Inferior parietal cortex (tissue), 1 donor: ENCODE measurements at regions not wholly inside any gene's neighbourhood (a gene's known extent, or its start where the extent isn't known, plus 50 kb on each side); places are given as distances from the start of the nearest gene placed in this dataset.
A peak's percentile ranks its signal among the peaks of the same experiment; 100 is the strongest.
"Not testable (repeated sequence)": the region's sequence is repeated elsewhere in the genome, so short reads cannot be mapped to it uniquely, and the experiment has no call there.

ENCODE experiments used
- DNase-seq: peaks from one replicate; pipeline ENCODE4 v3.0.0-alpha.2; 2016; ENCODE audit errors: extremely low spot score

DNA sequence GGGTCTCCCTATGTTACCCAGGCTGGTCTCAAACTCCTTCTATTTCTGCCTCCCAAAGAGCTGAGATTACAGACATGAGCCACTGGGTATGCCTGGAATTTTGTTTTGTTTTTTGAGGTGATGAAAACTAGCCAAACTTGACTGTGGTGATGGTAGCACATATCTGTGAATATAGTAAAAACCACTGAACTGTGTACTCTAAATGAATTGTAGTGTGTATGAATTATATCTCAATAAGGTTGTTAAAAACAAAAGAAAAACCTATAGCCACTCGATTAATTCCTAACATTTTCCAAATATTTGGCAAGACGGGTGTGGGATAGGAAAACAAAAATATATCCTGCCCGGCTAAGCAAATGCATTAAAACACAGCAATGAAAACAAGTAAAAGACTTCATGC, 1302.3 kb upstream of the CHAC2 start:
- DNase-seq = no peak

DNA sequence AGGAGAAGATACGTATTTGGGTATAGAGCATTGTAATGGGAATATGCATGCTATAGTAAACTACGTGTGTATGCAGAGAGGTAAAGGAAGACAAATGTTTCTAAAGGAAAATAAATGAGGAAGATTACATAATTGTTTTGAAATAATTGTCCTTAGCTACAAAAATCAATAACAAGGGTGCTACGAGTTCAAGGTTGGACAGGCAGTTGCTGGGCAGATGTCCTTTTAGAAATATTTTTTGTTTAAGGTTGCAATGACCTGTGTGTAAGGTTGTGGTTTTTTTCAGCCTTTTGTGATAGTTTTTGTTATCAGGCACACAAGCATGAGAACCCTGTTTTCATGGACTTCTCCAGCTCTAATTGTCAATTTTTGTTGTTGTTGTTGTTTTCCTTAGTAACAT, 1304.1 kb upstream of the CHAC2 start:
- DNase-seq = no peak

DNA sequence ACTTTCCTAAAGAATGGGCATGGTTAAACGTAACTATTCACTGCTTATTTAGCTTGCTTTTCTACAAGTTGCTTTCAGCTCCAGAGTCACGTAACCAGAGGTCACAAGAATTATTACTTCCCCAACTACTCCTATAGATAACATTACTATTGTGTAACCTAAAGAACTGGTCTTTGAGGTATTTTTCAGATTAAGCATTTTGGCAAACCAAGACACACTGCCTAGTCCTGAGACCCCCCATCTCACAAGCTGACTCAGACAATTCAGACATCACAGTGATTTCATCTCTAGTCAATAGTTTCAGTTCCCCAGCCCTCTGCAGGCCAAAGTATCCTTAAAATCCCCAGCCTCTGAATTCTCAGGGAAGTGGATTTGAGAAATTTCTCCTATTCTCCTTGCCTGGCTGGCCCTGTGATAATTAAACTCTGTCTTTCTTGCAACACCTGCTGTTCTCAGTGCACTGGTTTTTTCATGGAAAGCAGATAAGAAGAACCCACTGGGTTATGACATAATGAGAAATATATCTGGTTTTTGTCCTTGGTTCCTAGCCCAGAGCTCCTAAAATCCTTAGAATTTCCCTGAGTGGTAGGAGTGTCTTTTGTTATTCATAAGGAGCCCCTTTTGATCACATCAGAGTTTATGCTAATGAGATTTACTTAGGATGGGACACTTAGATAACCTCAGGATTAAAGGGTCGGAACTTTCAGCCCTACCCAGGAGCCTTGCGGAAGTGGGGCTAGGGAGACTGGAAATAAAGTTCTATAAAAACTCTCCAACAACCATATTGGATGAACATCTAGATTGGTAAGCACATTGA, 1310.8 kb upstream of the CHAC2 start:
- no peak for DNase-seq

DNA sequence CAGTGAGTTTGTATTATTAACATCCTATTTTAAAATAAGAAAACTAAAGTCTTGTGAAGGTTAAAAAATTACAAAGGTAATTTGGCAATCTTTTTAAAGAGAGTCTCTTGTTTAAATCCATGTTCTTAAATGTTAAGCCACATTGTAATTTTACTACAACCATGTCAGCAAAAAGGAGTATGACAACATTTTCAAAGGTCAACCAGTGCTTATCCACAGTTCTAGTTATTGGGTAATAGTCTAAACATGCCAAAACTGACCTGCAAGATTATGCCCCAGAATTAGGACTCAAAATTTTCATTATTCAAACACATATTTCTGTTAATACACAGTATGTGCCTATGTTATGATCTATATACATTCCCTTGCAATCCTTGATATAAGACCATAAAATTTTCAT, 1312.6 kb upstream of the CHAC2 start:
- no peak for DNase-seq

DNA sequence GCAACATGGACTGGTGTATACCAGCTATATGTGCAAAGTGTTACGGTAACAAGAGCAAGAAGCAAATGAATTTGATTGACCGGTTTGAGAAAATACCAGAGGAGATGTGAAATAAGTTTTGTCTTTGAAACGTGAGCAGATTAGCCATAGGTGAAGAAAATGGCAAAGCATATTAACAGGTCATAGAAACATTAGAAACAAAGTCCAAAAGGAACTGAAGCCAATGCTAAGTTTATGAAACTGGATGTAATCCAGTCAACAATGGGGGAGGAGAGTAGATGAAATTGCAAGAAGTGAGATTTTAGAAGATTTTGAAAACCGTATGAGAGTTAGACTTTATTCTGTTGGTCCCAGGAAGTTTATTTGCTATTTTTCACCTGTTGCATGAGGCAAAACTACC, 1315.4 kb upstream of the CHAC2 start:
- DNase-seq = no peak

DNA sequence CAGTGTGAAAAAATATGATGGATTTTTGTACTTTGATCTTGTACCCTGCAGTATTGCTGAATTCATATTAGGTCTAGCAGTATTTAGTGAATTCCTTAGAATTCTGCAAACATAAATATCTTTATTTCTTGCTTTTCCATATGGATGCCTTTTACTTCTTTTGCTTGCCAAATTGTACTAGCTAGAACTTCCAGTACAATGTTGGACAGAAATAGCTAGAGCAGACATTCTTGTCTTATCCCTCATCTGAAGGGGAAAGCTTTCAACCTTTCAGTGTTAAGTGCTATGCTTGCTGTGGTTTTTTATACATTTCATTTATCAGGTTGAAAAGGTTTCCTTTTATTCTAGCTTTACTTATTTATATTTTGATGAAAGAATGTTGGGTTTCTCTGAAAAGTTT, 1321.9 kb upstream of the CHAC2 start:
- peak; percentile 6 for DNase-seq

DNA sequence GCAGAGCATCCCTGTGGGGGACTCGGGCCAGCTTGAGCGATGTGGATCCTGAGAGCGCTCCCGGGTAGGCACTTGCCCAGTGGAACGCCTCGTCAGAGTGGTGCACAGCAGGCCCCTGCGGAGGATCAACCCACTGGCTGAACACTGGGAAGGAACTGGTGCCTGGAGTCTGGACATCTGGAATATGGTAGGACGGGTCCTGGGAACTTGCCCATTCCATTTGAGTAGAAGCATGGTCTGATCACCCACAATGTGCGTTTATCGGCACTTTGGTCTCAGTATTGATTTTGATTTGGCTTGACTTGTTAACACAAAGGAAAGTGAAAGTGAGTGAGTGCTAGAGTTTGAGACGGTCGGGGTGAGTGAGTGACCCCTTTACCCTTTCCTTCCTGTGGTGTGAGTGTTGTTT, 1336.2 kb upstream of the CHAC2 start:
- no peak for DNase-seq

GRCh38 chr2:52429740-52430139, 1337.9 kb upstream of the CHAC2 start:
- no peak for DNase-seq

DNA sequence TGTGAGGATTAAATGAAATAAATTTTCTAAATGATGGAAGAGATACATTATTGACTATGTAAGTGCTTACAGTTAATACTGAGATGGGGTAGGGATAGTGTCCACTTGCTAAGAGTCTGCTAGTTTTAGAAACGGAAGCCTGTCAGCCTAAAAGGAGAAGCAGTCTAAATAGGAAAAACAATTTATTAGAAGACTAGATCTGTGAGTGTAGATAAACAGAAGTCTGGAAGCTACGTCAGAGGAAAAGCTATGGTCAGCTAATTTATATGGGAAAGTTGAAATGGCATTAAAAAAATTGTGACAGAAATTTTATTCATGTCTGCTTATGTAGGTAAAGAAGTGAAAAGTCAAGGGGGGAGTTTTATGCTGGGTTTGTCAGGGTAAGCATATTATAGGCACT, 1338.4 kb upstream of the CHAC2 start:
- no peak for DNase-seq

- DNase-seq = no peak
Observed at GRCh38 chr2:52428224-52428623, 1339.4 kb upstream of the CHAC2 start.

DNA sequence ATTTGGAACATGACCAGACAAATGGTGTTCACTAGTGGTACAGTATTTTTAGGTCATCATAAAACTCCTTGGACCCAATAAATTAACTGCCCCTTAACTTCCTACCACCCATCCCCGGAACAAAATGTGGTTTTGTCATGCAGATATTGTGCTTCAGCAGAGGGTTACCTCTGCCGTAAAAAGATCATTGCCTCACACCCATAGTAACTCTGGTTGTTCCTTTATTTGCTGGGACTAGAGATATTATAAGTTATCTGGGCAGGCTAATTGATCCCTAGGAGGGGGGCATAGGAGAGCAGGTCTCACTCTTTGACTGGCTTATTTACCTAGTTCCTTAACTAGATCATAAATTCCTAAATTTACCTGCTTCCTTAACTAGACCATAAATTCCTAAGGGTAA, 1343.9 kb upstream of the CHAC2 start:
- no peak for DNase-seq

DNA sequence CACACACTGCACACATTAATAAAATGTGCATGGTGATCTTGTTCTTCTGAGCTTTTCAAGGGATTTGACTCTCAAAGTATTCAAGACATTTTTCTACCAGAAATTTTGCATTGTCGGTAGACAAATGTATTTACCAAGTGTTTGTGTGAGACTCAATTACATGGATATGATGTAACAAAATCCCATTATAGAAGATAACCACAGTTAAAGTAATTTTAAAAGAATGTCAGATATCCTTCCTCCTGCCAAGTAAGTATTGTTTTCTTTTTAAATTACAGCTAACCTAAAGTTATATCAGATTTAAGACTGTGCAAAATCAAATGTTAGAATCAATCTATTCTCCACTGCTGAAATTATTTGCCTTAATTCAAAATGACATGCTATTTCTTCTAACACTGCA, 1344.5 kb upstream of the CHAC2 start:
- no peak for DNase-seq

DNA sequence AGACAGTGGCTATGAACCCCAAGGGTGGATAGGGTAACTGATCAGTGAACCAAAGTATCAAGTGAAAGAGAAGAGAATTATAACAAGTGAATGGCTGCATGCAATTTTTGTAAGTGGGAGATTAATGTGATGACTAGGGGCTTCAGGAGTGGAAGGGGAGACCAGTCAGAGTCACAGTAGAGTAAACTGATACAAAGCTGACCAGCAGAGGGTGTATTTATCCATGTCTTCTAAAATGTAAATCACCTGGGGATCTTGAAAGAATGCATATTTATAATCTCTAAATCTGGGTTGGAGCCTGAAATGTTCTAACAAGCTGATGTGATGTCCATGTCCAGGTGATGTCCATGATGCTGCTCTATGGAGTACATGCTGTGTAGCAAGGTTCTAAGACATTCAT, 1351.3 kb upstream of the CHAC2 start:
- DNase-seq = peak; percentile 15

- DNase-seq = no peak
Observed at GRCh38 chr2:52414561-52415295, 1352.9 kb upstream of the CHAC2 start.

- DNase-seq = not testable (repeated sequence)
Observed at GRCh38 chr2:52409308-52410118, 1358.1 kb upstream of the CHAC2 start.

GRCh38 chr2:52405980-52406379, 1361.6 kb upstream of the CHAC2 start:
- DNase-seq = no peak

- DNase-seq = no peak
Observed at GRCh38 chr2:52404866-52405265, 1362.7 kb upstream of the CHAC2 start.

GRCh38 chr2:52404046-52404445, 1363.6 kb upstream of the CHAC2 start:
- no peak for DNase-seq

DNA sequence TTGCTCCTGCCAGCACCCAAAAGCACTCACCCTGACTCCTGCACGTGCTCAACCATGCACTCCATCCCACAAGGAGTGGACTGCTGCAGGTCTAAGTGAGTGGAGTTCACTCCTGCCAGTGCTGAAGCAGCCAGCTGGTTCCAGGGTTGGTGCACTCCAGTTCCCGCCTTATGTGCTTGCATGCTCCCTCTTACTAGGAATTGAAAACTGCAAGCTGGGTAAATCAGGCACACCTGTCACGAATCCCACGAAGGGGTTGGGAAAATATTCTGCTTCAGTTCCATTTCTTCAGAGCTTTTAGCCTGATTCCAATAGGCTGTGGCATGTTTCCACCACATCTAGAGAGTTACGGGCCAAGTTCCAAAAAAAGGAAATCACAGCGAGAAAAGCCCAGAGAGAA, 1365.5 kb upstream of the CHAC2 start:
- DNase-seq = no peak

- DNase-seq = no peak
Observed at GRCh38 chr2:52396836-52397235, 1364.9 kb upstream of the NRXN1 start.

DNA sequence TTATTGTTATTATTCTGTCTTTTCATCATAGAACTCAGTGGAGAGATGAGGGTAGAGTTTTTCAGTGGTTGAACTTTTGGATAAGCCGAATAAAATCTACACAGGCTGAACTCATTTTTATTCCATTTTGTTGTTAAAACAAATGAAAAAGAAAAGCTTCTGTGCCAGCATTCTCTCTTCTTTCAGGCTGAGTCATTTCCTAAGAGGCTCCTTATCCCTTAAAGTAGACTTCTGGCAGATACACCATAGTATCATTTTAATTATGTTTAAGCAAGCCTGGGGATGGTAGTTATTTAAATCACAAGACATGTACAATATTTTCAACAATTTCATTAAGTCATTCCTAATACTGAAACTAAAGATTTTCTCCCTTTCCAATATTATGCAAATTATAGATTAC, 1364.0 kb upstream of the NRXN1 start:
- DNase-seq = no peak

DNA sequence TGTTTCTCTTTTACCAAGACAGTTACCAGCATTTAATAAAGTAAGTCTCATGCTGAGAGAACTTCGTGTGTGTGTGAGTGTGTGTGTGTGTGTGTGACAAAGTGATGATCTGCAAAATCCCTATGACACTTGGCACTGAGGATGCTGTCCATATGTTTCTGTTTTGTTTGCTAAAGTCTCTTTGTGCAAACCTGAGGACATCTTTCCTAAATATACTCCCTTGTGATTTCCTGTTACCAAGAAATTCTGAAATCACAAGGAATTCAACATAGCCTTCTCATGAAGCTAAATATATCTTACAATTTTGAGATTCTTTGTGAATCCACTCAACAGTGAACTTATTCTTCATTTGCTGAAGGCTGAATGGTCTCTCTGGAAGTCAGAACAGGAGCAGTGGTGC, 1359.7 kb upstream of the NRXN1 start:
- no peak for DNase-seq

DNA sequence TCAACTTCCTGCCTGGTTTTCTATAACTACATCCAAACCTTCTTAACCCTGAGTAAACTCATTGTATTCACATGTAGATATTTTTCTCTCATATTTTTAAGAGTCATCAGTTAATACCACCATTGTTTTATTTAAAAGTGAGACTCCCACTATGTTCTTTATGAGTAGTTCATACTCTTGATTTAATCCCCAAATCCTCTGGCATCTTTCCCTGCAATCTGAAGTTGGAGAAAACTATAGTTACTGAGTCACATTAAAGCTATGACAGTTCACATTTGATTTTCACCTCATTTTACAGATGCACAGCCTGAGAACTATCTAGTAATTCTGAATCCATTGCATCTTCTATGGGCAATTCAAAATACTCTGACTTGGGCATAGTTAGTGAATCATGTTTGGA, 1358.7 kb upstream of the NRXN1 start:
- DNase-seq = no peak
